Natural killer cell (primary cell): ENCODE measurements at regions not wholly inside any gene's neighbourhood (a gene's known extent, or its start where the extent isn't known, plus 50 kb on each side); places are given as distances from the start of the nearest gene placed in this dataset.

Source experiments
- ATAC-seq, 3 donors: fragments of 150-1000 bp in 2 of 3; fragments of 200-7000 bp in 1 of 3; cut with Tn5 transposase; 1 replicate in 1 of 3; 2 replicates in 2 of 3; pipeline ENCODE4 v1.10.0; 2021; ENCODE audit warnings: mild to moderate bottlenecking in 2 of 3, moderate library complexity in 2 of 3
- DNase-seq, 2 donors: peaks; one replicate each; pipeline versions ENCODE4 v3.0.0 to v3.0.0-alpha.2; 2013 to 2021; ENCODE audit warnings: mixed read lengths in 1 of 2
- H3K27ac ChIP-seq: one replicate; pipeline ENCODE4 v1.5.1; 2013; ENCODE audit warnings: mild to moderate bottlenecking, low read length
- H3K27me3 ChIP-seq: one replicate; pipeline ENCODE4 v1.6.1; 2013; ENCODE audit warnings: low read length; ENCODE audit not compliant: control insufficient read depth, insufficient read depth
- H3K36me3 ChIP-seq: one replicate; pipeline ENCODE4 v1.6.1; 2013; ENCODE audit warnings: low read length; ENCODE audit not compliant: control insufficient read depth, insufficient read depth
- H3K4me1 ChIP-seq: one replicate; pipeline ENCODE4 v1.6.1; 2013; ENCODE audit warnings: low read length; ENCODE audit not compliant: control insufficient read depth, insufficient read depth
- H3K4me3 ChIP-seq: one replicate; pipeline ENCODE4 v1.5.1; 2013; ENCODE audit warnings: low read length
- H3K9me3 ChIP-seq: one replicate; pipeline ENCODE4 v1.6.1; 2013; ENCODE audit warnings: low read length; ENCODE audit not compliant: control insufficient read depth, insufficient read depth
- H3K27ac Mint-ChIP-seq, 2 donors: one replicate each; pipeline ENCODE4 v1.8.0; 2022; ENCODE audit warnings: mild to moderate bottlenecking in 2 of 2, mixed read lengths in 2 of 2, moderate library complexity in 1 of 2
- H3K27me3 Mint-ChIP-seq, 2 donors: one replicate each; pipeline ENCODE4 v1.8.0; 2022; ENCODE audit warnings: low read depth in 2 of 2, mixed read lengths in 2 of 2
- H3K36me3 Mint-ChIP-seq: one replicate; pipeline ENCODE4 v1.8.0; 2022; ENCODE audit warnings: mixed read lengths
- H3K4me1 Mint-ChIP-seq, 2 donors: one replicate each; pipeline ENCODE4 v1.8.0; 2022; ENCODE audit warnings: mixed read lengths in 2 of 2
- H3K4me3 Mint-ChIP-seq: one replicate; pipeline ENCODE4 v1.8.0; 2022; ENCODE audit warnings: mild to moderate bottlenecking, moderate library complexity, mixed read lengths
- H3K9me3 Mint-ChIP-seq, 2 donors: one replicate each; pipeline ENCODE4 v1.8.0; 2022; ENCODE audit warnings: mixed read lengths in 2 of 2
- WGBS: methylation state at CpG from one replicate; pipeline ENCODE4 v1.1.7; 2013; ENCODE audit warnings: missing lambda C conversion rate; ENCODE audit not compliant: insufficient coverage; 5-methylcytosine and 5-hydroxymethylcytosine counted together
- intact Hi-C: fragments of 100-400 bp; cut with micrococcal nuclease; formaldehyde crosslinking; loops from one replicate; pipeline ENCODE4 v1.14.2; 2022
- TF ChIP-seq, protein P1 (sequence below): fragments of 200-600 bp; IDR thresholded peaks from one replicate; pipeline ENCODE4 v1.8.0; 2022; ENCODE audit warnings: antibody characterized with exemption

DNA sequence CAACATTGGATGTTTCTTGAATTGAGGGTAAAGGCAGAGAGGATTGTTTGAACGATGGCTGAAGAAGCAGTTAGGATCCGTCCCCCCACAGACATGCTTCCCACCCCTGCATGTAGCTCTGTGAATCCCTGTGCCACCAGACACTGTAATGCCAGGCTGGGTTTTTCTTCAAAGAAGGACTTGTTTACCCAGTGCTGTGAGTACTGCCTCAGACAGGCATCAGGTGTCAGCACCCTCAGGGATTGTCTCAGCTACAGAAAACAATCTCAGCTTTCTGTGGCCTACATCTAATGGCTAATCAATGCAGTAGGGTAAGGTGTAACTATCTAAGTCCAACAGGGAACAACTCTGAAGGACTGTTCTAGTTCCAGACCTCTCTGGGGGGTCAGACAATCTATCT is 853.0 kb upstream of the EPHA7 start:
- Histone ChIP-seq H3K4me1 (no peaks in the 10 kb centered on the region), H3K9me3 (no peaks in the 10 kb centered on the region), H3K27me3 (no peaks in the 10 kb centered on the region), H3K27ac (no peak overlapping the region), H3K4me3 (no peak overlapping the region), H3K36me3 (no peaks in the 10 kb centered on the region)
- DNase-seq, result no peak
- Mint-ChIP-seq H3K4me3 (no peak overlapping the region), H3K36me3 (no peaks in the 10 kb centered on the region), H3K27ac (no peak overlapping the region), H3K9me3 (peaks cover 11 to 13% of the 10 kb centered on the region in 2 donors), H3K4me1 (no peaks in the 10 kb centered on the region), H3K27me3 (no peaks in the 10 kb centered on the region)
- TF ChIP-seq, protein P1, sequence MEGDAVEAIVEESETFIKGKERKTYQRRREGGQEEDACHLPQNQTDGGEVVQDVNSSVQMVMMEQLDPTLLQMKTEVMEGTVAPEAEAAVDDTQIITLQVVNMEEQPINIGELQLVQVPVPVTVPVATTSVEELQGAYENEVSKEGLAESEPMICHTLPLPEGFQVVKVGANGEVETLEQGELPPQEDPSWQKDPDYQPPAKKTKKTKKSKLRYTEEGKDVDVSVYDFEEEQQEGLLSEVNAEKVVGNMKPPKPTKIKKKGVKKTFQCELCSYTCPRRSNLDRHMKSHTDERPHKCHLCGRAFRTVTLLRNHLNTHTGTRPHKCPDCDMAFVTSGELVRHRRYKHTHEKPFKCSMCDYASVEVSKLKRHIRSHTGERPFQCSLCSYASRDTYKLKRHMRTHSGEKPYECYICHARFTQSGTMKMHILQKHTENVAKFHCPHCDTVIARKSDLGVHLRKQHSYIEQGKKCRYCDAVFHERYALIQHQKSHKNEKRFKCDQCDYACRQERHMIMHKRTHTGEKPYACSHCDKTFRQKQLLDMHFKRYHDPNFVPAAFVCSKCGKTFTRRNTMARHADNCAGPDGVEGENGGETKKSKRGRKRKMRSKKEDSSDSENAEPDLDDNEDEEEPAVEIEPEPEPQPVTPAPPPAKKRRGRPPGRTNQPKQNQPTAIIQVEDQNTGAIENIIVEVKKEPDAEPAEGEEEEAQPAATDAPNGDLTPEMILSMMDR, result no peak
- ATAC-seq, result no peak
- intact Hi-C loops, result no loop called here
- WGBS, result 73% methylated on average over 2 of the region's 2 CpGs

DNA sequence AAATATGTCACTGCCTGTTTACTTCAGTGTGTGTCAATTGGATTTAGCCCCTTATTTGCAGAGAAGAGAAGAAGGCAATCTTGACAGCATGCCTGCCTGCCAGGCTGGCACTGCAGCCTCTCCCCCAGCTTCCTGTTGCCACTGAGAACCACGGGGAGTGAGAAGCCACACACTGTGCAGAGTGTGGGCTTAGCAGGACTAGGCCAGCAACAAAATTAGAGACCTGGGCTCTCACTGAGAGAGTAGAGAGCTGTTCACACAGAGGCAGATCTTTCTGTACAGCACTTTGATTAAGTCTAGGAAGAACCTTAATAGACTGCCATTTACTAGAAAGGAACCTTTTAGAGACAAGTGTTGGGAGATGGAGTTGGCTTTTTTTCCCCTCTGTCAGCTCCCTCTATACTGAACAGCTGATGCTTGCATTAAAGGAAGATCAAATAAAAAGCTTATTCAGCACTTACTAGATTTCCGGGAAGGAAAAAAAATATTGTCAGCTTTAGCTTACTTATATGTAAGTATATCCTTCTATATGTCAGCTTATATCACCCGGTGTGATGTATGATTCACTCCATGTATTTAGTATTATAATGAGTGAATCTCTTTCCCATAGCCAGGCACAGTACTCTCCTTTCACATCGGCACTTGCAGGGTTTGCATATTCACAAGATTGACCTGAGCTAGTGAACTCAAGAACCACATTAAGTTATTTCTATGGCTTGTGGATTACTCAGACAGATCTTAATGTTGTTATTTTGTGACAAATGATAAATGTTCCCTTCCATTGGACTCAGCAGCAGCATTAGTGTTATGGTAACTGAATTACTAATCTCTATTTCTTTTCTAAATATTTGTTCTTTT is 851.0 kb upstream of the EPHA7 start:
- Histone ChIP-seq H3K4me3 (no peak overlapping the region), H3K4me1 (no peaks in the 10 kb centered on the region), H3K27ac (no peak overlapping the region), H3K9me3 (no peaks in the 10 kb centered on the region), H3K27me3 (no peaks in the 10 kb centered on the region), H3K36me3 (no peaks in the 10 kb centered on the region)
- ATAC-seq (no peak), DNase-seq (no peak)
- Mint-ChIP-seq H3K4me3 (no peak overlapping the region), H3K36me3 (peaks cover 10% of the 10 kb centered on the region), H3K9me3 (peaks cover 21 to 26% of the 10 kb centered on the region in 2 donors), H3K27ac (no peak overlapping the region), H3K27me3 (no peaks in the 10 kb centered on the region), H3K4me1 (no peaks in the 10 kb centered on the region)
- TF ChIP-seq, protein P1, result no peak
- intact Hi-C loops, result no loop called here
- 0% methylated on average over 1 of the region's 4 CpGs for WGBS

DNA sequence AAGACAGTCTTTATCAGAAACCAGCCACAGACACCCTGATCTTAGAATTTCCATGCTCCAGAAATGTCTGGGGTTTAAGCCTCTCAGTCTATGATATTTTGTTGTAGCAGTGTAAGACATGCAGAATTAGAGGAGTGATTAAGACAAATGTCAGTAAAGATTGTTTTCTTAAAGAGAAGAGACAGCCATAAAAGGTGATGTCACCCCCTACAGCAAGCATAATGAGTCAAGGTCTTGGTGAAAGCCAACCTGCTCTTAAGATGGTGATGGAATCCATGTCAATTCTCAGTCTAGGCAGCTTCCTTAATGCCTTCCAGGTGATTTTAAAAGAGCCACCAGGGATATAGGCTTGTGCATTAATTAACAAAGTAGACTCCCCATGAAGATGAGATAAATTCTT is 849.9 kb upstream of the EPHA7 start:
- DNase-seq (no peak), ATAC-seq (no peak)
- Histone ChIP-seq H3K36me3 (no peaks in the 10 kb centered on the region), H3K4me3 (no peak overlapping the region), H3K27ac (no peak overlapping the region), H3K9me3 (no peaks in the 10 kb centered on the region), H3K4me1 (no peaks in the 10 kb centered on the region), H3K27me3 (no peaks in the 10 kb centered on the region)
- Mint-ChIP-seq H3K4me3 (no peak overlapping the region), H3K36me3 (peaks cover 11% of the 10 kb centered on the region), H3K4me1 (no peaks in the 10 kb centered on the region), H3K27ac (no peak overlapping the region), H3K27me3 (no peaks in the 10 kb centered on the region), H3K9me3 (peaks cover 28 to 32% of the 10 kb centered on the region in 2 donors)
- intact Hi-C loops, result no loop called here
- TF ChIP-seq, protein P1, result no peak

DNA sequence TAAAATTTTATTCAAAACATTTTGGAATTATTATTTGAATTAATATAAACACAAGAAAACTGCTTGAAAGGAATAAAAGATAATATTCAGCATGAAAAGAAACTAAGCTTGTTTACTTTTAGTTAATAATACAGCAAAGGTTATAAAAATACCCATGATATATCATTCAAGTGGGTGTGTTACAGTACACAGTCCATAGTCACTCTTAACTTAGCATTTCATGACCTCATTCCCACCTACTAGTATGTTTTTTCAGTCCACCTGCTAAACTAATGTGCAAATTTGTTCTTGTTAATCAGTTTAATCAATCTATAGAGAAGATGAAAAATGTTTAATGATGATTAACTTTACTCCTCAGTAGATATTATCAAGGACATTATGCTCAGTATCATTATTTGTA is 841.4 kb upstream of the EPHA7 start:
- intact Hi-C loops, result no loop called here
- TF ChIP-seq, protein P1, result no peak
- H3K36me3 Mint-ChIP-seq, result peaks cover 5% of the 10 kb centered on the region
- Histone ChIP-seq H3K4me3 (no peak overlapping the region), H3K4me1 (no peaks in the 10 kb centered on the region), H3K27me3 (no peaks in the 10 kb centered on the region), H3K27ac (no peak overlapping the region), H3K36me3 (no peaks in the 10 kb centered on the region), H3K9me3 (peaks cover 7% of the 10 kb centered on the region)
- peaks cover 19% of the 10 kb centered on the region in 2 donors for H3K9me3 Mint-ChIP-seq
- H3K27me3 Mint-ChIP-seq, result no peaks in the 10 kb centered on the region
- no peak overlapping the region for H3K4me3 Mint-ChIP-seq
- no peak for DNase-seq
- H3K4me1 Mint-ChIP-seq, result no peaks in the 10 kb centered on the region
- H3K27ac Mint-ChIP-seq, result no peak overlapping the region
- no peak for ATAC-seq
